ENCODE measurements at regions not wholly inside any gene's neighbourhood (a gene's known extent, or its start where the extent isn't known, plus 50 kb on each side); places are given as distances from the start of the nearest gene placed in this dataset.

DNA sequence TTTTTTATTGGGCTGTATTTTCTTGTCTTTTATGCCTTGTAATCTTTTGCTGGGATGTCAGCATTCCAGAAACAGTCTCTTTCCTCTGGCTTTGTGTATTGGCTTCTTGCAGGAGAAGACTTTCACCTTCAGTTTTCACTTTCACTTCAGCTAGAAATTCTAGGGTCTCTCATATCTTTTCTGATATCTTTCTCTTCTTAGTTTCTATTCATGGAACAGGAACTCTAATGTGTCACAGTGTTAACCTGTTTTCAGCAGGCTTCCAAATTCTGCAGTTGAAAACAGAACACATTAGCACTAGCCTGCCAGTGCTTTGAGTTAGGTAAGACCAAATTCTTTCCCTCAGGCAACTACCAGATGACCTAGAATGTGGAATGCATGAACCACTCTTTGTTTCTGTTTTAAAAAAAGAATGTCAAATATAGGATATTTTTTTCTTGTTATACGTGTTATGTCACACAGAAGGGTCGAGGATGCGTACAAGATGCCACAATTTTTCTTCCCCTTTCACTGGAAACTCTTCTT lies 164.7 kb downstream of the TUSC1 start:
- TF ChIP-seq, protein P1, sequence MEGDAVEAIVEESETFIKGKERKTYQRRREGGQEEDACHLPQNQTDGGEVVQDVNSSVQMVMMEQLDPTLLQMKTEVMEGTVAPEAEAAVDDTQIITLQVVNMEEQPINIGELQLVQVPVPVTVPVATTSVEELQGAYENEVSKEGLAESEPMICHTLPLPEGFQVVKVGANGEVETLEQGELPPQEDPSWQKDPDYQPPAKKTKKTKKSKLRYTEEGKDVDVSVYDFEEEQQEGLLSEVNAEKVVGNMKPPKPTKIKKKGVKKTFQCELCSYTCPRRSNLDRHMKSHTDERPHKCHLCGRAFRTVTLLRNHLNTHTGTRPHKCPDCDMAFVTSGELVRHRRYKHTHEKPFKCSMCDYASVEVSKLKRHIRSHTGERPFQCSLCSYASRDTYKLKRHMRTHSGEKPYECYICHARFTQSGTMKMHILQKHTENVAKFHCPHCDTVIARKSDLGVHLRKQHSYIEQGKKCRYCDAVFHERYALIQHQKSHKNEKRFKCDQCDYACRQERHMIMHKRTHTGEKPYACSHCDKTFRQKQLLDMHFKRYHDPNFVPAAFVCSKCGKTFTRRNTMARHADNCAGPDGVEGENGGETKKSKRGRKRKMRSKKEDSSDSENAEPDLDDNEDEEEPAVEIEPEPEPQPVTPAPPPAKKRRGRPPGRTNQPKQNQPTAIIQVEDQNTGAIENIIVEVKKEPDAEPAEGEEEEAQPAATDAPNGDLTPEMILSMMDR (IDR thresholded peaks at IDR 0.05), result no peak
- 55 to 72% methylated on average over 3 of the region's 3 CpGs for WGBS, 2 donors
- intact Hi-C loops (cut with DNase I), result no loop called here
- Histone ChIP-seq H3K4me1 (no peaks in the 10 kb centered on the region), H3K9me3 (no peaks in the 10 kb centered on the region), H3K36me3 (no peaks in the 10 kb centered on the region), H3K27ac (no peak overlapping the region), H3K4me3 (no peak overlapping the region), H3K27me3 (no peaks in the 10 kb centered on the region)
- no peak for DNase-seq
- ATAC-seq, result no peak

DNA sequence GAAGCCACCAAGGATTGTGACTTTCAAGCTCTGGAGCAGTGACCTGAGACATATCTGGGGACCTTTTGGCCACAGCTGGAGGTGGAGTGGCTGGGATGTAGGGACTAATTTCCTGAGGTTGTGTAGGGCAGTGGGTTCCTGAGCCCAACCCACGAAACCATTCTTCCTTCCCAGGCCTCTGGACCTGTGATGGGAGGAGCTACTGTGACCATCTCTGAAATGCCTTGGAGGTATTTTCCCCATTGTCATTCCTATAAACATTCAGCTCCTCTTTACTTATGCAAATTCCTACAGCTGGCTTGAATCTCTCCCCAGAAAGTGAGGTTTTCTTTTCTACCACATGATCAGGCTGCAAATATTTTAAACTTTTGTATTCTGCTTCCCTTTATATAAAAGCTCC lies 172.6 kb downstream of the TUSC1 start:
- Histone ChIP-seq H3K9me3 (peaks cover 0 to 63% (median 18%) of the 10 kb centered on the region in 11 donors), H3K27ac (no peak overlapping the region), H3K36me3 (no peaks in the 10 kb centered on the region), H3K4me1 (no peaks in the 10 kb centered on the region), H3K4me3 (no peak overlapping the region), H3K27me3 (no peaks in the 10 kb centered on the region)
- intact Hi-C loops (cut with DNase I), result no loop called here
- DNase-seq (no peak), ATAC-seq (no peak)
- WGBS, 2 donors, result 17 to 31% methylated on average over 1 of the region's 1 CpG
- TF ChIP-seq, protein P1 (IDR thresholded peaks at IDR 0.05), result no peak

DNA sequence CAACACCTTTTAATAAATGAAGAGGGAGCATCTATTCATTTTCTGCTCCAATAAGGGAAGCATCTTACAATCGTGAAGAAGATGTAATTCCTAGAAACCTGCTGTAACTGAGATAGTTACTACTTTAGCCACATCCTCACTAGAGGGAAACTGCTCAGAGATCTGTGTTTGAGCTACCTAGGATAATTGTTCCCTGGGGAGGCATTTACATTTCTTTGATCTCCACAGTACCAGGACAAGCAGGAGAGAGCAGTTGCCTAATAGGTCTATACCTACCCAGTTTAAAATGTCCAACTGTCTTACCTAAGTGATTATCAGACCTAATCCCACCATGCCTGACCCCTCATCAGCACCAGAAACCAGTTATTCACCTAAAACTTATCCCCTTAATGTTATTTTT lies 196.9 kb downstream of the TUSC1 start:
- Histone ChIP-seq H3K27me3 (no peaks in the 10 kb centered on the region), H3K27ac (no peak overlapping the region), H3K4me3 (no peak overlapping the region), H3K36me3 (no peaks in the 10 kb centered on the region), H3K9me3 (peaks cover 0 to 6% (median 0%) of the 10 kb centered on the region in 11 donors), H3K4me1 (no peaks in the 10 kb centered on the region)
- TF ChIP-seq, protein P1 (IDR thresholded peaks at IDR 0.05), result no peak
- DNase-seq, result no peak
- intact Hi-C loops (cut with DNase I), result no loop called here
- ATAC-seq, result no peak
- WGBS, 2 donors, result 45 to 58% methylated on average over 1 of the region's 1 CpG

DNA sequence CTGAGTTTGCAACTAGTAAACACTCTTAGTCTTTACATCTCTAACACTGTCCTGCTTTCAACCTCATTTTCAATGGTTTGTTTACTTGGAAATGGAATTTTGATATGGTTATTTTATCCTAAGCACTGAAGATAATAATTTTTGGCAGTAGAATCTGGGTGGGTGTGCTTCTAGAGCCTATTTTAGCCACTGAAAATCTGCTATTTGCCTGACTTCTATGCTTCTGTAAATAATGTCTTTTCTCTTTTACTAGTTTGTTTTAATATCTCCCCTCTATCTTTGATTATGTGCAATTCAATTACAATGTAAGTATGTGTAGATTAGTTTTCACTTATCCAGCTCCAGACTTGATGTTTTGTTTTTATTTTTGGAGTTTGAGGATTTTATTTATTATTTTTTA lies 197.5 kb downstream of the TUSC1 start:
- no peak for ATAC-seq

More for the DNA sequence above, 197.5 kb downstream of the TUSC1 start:
- Histone ChIP-seq H3K27ac (no peak overlapping the region), H3K4me1 (no peaks in the 10 kb centered on the region), H3K36me3 (no peaks in the 10 kb centered on the region), H3K9me3 (peaks cover 0 to 5% (median 0%) of the 10 kb centered on the region in 11 donors), H3K27me3 (no peaks in the 10 kb centered on the region), H3K4me3 (no peak overlapping the region)
- no peak for DNase-seq
- TF ChIP-seq, protein P1 (IDR thresholded peaks at IDR 0.05), result no peak
- intact Hi-C loops (cut with DNase I), result no loop called here

Measured in heart right ventricle (tissue), 16 donors.